Small intestine (tissue), 7 donors: ENCODE measurements at regions not wholly inside any gene's neighbourhood (a gene's known extent, or its start where the extent isn't known, plus 50 kb on each side); places are given as distances from the start of the nearest gene placed in this dataset.
A peak's percentile ranks its signal among the peaks of the same experiment; 100 is the strongest.

Experiments
- DNase-seq, 2 donors: peaks; one replicate each; pipeline versions ENCODE4 v3.0.0 to v3.0.0-alpha.2; 2013
- FAIRE-seq: peaks from 2 replicates; lab custom pipeline; 2012; peaks lifted over from hg19 to GRCh38; lab: Jason Lieb, UNC
- H3K27ac ChIP-seq, 3 donors: one replicate each; pipeline ENCODE4 v1.5.1; 2013; ENCODE audit warnings: low read length in 2 of 3, mild to moderate bottlenecking in 2 of 3, control low read depth in 1 of 3, inconsistent platforms in 1 of 3, low read depth in 1 of 3, moderate library complexity in 1 of 3
- H3K27me3 ChIP-seq, 3 donors: one replicate each; pipeline ENCODE4 v1.6.1; 2013; ENCODE audit warnings: low read length in 3 of 3, inconsistent platforms in 1 of 3; ENCODE audit not compliant: control insufficient read depth in 3 of 3, insufficient read depth in 3 of 3
- H3K36me3 ChIP-seq, 3 donors: one replicate each; pipeline ENCODE4 v1.6.1; 2013; ENCODE audit warnings: low read length in 3 of 3, inconsistent platforms in 1 of 3, low read depth in 1 of 3, mild to moderate bottlenecking in 1 of 3, moderate library complexity in 1 of 3; ENCODE audit not compliant: control insufficient read depth in 3 of 3, insufficient read depth in 2 of 3
- H3K4me1 ChIP-seq, 3 donors: one replicate each; pipeline ENCODE4 v1.6.1; 2013; ENCODE audit warnings: low read length in 2 of 3, inconsistent platforms in 1 of 3, low read depth in 1 of 3, mild to moderate bottlenecking in 1 of 3, moderate library complexity in 1 of 3; ENCODE audit not compliant: control insufficient read depth in 3 of 3, insufficient read depth in 2 of 3
- H3K4me3 ChIP-seq, 3 donors: one replicate each; pipeline ENCODE4 v1.5.1; 2013; ENCODE audit warnings: low read length in 3 of 3, control low read depth in 1 of 3, inconsistent platforms in 1 of 3, low read depth in 1 of 3, mild to moderate bottlenecking in 1 of 3, moderate library complexity in 1 of 3
- H3K9me3 ChIP-seq, 2 donors: one replicate each; pipeline ENCODE4 v1.6.1; 2013; ENCODE audit warnings: low read depth in 1 of 2, low read length in 1 of 2; ENCODE audit not compliant: control insufficient read depth in 2 of 2, insufficient read depth in 1 of 2
- WGBS, 3 donors: extraction: QIAGEN DNeasy Blood & Tissue Kit; methylation state at CpG; one replicate each; pipeline ENCODE4 v1.1.7; 2013; 5-methylcytosine and 5-hydroxymethylcytosine counted together
- donor health status: healthy with polysubstance abuse.
- donor health status: control.
- donor health status: control.
- donor health status: Bipolar disorder and iron deficiency.
- donor health status: healthy.

DNA sequence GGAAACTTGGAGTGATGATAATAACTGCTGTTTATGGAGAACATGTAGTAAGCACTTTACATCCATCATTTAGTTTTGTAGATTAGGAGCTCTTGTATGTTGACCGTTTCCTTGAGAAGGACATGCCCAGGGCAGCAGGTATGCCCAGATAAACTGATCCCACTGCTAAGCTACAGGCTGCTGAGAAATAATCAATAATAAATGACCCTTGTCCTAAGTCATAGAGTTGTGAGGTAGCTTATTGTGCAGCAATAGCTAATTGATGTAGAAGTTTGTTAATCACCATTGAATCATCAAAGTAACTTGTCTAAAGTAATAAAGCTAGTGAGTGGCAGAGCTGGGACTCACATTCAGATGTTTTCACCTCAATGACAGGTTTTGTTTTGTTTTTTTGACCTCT, 287.2 kb upstream of the CYRIA start:
- Histone ChIP-seq H3K36me3 (no peaks in the 10 kb centered on the region), H3K9me3 (no peaks in the 10 kb centered on the region), H3K4me1 (no peaks in the 10 kb centered on the region), H3K27ac (no peak overlapping the region), H3K27me3 (no peaks in the 10 kb centered on the region), H3K4me3 (no peak overlapping the region)
- WGBS, 3 donors: 11 to 72% (median 30%) methylated on average over 1 of the region's 1 CpG
- DNase-seq: peak in 1 of 2 donors; percentile 54
- FAIRE-seq: no peak

DNA sequence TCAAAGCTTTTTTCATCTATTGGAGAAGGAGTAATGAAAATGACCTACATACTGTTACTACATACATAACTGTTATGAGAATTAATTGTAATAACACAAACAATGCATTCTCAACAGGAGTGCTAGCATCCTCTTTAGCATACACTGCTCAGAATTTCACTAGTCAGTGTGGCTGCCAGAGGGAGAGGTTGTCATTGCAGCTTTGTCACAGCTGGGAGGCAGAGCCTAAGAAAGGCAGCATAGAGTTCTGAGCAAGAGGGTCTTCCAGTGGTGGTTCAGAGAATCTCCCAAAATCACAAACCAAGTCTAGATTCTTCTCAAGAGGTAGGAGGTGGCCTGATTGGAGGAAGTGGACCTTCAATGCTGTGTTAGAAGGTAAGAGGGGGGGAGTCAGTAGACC, 286.7 kb upstream of the CYRIA start:
- no peaks in the 10 kb centered on the region for H3K9me3 ChIP-seq
- H3K36me3 ChIP-seq: no peaks in the 10 kb centered on the region
- H3K4me1 ChIP-seq: no peaks in the 10 kb centered on the region
- no peak overlapping the region for H3K27ac ChIP-seq
- no peak for DNase-seq
- H3K27me3 ChIP-seq: no peaks in the 10 kb centered on the region
- no peak overlapping the region for H3K4me3 ChIP-seq
- FAIRE-seq: no peak

DNA sequence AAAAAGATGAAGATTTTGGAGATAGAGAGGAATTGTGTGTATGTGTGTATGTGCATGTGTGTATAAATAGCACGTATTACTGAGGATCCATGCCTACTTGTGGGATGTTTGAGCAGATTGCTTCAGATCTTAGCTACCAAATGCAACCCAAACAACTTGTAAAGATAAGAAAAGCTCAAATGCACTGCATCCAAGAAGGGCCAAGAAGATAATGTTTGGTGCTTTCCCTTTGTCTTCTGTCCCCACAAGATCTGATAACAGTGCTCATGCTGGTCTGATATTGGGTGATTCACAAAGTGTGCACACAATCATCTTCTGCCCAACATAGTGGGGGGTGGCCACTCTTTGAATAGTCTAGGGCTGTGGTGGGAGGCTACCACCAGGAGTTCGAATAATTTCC, 284.8 kb upstream of the CYRIA start:
- Histone ChIP-seq H3K27ac (no peak overlapping the region), H3K27me3 (no peaks in the 10 kb centered on the region), H3K4me3 (no peak overlapping the region), H3K9me3 (no peaks in the 10 kb centered on the region), H3K36me3 (no peaks in the 10 kb centered on the region), H3K4me1 (no peaks in the 10 kb centered on the region)
- 77 to 78% (median 78%) methylated on average over 2 of the region's 2 CpGs for WGBS, 3 donors
- FAIRE-seq (no peak), DNase-seq (no peak)

DNA sequence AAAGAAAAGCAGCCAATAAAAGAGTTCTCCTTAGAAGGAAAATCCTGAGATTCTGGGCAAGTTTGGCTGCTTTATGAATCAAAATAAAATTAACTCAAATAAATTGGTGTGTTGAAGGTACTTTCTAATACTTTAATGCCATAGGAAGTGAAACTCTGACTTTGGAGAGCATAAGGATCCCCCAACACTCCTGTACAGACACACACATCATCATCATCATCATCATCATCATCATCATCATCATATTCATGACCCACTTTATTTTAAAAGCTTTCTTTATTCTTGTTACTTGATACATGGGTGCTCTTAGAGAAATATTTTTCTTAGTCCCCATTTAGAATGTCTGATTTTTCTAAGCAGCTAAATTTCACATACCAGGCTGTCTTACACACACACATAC, 283.1 kb upstream of the CYRIA start:
- Histone ChIP-seq H3K4me3 (no peak overlapping the region), H3K36me3 (no peaks in the 10 kb centered on the region), H3K27me3 (no peaks in the 10 kb centered on the region), H3K9me3 (no peaks in the 10 kb centered on the region), H3K27ac (no peak overlapping the region), H3K4me1 (no peaks in the 10 kb centered on the region)
- DNase-seq (no peak), FAIRE-seq (no peak)

DNA sequence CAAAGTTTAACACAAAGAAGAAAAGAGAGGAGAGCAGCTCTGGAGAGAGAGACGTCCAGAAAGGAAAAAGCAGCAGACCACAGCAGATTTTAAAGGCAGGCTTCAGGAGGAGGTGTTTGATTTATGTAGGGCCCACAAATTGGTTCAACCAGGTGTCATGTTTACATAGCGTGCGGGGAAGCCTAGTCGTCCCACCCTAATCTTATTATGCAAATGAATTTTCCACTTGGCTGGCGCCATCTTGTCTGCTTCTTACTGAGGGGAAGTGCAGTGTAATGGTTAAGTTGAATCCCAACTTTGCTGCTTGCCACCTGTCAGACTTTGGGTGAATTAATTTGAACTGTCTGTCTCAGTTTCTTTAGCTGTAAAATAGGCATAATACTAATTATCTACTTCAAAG, 282.4 kb upstream of the CYRIA start:
- DNase-seq (no peak), FAIRE-seq (no peak)
- H3K4me1 ChIP-seq: no peaks in the 10 kb centered on the region
- H3K4me3 ChIP-seq: no peak overlapping the region
- H3K36me3 ChIP-seq: no peaks in the 10 kb centered on the region
- no peaks in the 10 kb centered on the region for H3K27me3 ChIP-seq
- H3K27ac ChIP-seq: no peak overlapping the region
- WGBS, 3 donors: 41 to 52% (median 47%) methylated on average over 5 of the region's 5 CpGs
- no peaks in the 10 kb centered on the region for H3K9me3 ChIP-seq

DNA sequence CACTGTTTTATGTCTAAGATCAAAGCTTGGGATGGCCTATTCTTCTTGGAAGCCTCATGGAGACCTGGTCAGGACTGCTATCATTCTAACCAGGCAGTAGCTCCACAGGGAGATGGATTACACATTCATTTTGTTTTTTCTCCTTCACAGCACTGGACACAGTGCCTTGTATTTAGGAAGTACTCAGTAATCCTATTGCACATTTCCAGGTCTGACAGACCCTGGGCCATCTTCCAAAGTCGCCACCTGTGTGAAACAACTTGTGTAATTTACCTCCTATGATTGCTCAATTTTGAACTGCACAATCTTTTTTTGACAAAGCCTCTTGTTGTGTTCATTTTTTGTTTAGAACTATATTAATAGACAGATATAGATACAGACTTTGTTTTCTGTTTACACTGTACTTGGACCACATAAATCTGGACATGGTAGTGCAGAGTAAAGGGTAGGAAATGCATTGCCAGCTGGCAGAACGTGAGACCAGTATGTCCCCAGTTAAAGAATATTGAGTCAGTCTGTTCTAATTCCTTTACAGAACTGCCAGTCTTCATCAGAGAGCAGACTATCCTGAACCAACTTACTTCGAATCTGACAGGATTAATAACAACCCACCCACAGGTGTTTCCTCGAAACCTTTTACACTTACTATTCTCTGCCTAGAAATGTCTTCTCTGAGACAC, 277.8 kb upstream of the CYRIA start:
- DNase-seq: no peak
- no peak overlapping the region for H3K27ac ChIP-seq
- H3K9me3 ChIP-seq: no peaks in the 10 kb centered on the region
- no peak for FAIRE-seq
- no peak overlapping the region for H3K4me3 ChIP-seq
- H3K36me3 ChIP-seq: no peaks in the 10 kb centered on the region
- whole genome bisulfite sequencing, 3 donors: 64 to 75% (median 70%) methylated on average over 4 of the region's 4 CpGs
- H3K27me3 ChIP-seq: no peaks in the 10 kb centered on the region
- H3K4me1 ChIP-seq: no peaks in the 10 kb centered on the region

DNA sequence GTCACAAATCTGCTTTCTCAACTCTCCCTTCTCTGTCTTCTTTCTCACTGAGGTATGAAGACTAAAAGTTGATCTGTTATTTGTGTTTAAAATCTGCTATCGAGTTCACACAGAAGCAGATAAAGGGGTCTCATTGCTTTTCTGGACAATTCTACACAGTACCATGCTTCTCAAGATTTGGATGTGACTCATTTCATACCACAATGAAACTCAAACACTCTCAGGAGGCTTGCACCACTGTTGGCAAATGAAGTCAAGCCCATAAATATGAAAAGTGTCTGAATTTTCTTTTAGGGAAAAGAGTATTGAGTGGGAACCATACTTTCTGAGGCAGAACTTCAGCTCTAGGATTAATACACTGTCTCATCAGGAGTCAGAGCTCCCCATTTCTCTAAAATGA, 274.6 kb upstream of the CYRIA start:
- H3K27me3 ChIP-seq: no peaks in the 10 kb centered on the region
- 74 to 84% (median 75%) methylated on average over 1 of the region's 1 CpG for WGBS, 3 donors
- no peak overlapping the region for H3K4me3 ChIP-seq
- FAIRE-seq (no peak), DNase-seq (no peak)
- no peak overlapping the region for H3K27ac ChIP-seq
- H3K36me3 ChIP-seq: no peaks in the 10 kb centered on the region
- H3K9me3 ChIP-seq: no peaks in the 10 kb centered on the region
- no peaks in the 10 kb centered on the region for H3K4me1 ChIP-seq

DNA sequence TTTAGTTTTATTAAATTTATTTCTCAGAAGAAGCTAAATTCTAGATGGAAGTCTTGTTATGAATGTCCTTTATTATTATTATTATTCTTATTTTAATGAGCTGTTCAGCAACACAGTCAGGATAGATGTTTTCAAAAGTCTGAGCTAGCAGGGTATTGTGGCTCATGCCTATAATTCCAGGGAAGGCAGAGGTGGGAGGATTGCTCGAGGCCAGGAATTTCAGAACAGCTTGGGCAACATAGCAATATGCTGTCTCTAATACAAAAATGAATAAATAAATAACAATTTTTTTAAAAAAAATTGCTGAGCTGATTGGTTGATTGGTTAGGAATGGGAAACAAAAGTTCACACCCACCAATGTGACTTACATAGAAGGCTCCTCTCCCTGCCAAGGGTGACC, 274.1 kb upstream of the CYRIA start:
- Histone ChIP-seq H3K4me3 (no peak overlapping the region), H3K27ac (no peak overlapping the region), H3K36me3 (no peaks in the 10 kb centered on the region), H3K4me1 (no peaks in the 10 kb centered on the region), H3K9me3 (no peaks in the 10 kb centered on the region), H3K27me3 (no peaks in the 10 kb centered on the region)
- FAIRE-seq (no peak), DNase-seq (no peak)
- 47 to 74% (median 73%) methylated on average over 1 of the region's 1 CpG for WGBS, 3 donors

DNA sequence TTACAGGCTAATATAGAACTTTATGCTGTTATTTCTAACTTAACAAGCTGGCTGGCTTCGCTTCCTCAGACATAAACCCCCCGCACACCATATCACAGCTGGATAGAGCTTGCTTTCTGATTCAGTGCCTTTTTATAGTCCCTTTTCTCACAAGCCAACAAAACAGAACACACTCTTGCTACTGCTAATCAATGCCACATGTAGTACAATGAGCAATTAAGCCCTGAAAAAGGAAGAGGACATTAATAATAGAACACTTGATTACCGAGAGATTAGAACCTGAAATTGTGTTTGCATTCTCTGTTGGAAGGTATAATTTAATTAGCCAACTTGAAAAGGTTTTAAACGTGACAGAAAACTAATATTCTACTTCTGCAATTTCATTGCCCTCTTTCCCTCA, 267.7 kb upstream of the CYRIA start:
- Histone ChIP-seq H3K4me3 (no peak overlapping the region), H3K4me1 (no peaks in the 10 kb centered on the region), H3K27ac (no peak overlapping the region), H3K27me3 (no peaks in the 10 kb centered on the region), H3K36me3 (no peaks in the 10 kb centered on the region), H3K9me3 (no peaks in the 10 kb centered on the region)
- WGBS, 3 donors: 51 to 57% (median 53%) methylated on average over 4 of the region's 4 CpGs
- no peak for DNase-seq
- FAIRE-seq: no peak
